ENCODE measurements at regions not wholly inside any gene's neighbourhood (a gene's known extent, or its start where the extent isn't known, plus 50 kb on each side); places are given as distances from the start of the nearest gene placed in this dataset.

GRCh38 chr4:23648854-23649596, 240.8 kb downstream of the PPARGC1A start:
- TF ChIP-seq EP300 (IDR thresholded peaks at IDR 0.05; ENCODE audit: low read depth) (no peak), CTCF (IDR thresholded peaks at IDR 0.05) (peak in 1 of 5 experiments; percentile 15)

Measured in transverse colon (tissue), 3 donors.